IPS-18a (cell line): ENCODE measurements at regions not wholly inside any gene's neighbourhood (a gene's known extent, or its start where the extent isn't known, plus 50 kb on each side); places are given as distances from the start of the nearest gene placed in this dataset.
"Not testable (repeated sequence)": the region's sequence is repeated elsewhere in the genome, so short reads cannot be mapped to it uniquely, and the experiment has no call there.

Experiments used
- H3K27ac ChIP-seq: one replicate; pipeline ENCODE4 v1.5.1; 2013; ENCODE audit warnings: low read length
- H3K27me3 ChIP-seq: one replicate; pipeline ENCODE4 v1.6.1; 2013; ENCODE audit warnings: mild to moderate bottlenecking, low read length; ENCODE audit not compliant: control insufficient read depth, insufficient read depth
- H3K36me3 ChIP-seq: one replicate; pipeline ENCODE4 v1.6.1; 2013; ENCODE audit warnings: low read depth, low read length; ENCODE audit not compliant: control insufficient read depth
- H3K4me1 ChIP-seq: one replicate; pipeline ENCODE4 v1.6.1; 2013; ENCODE audit warnings: low read depth, low read length; ENCODE audit not compliant: control insufficient read depth
- H3K4me3 ChIP-seq: one replicate; pipeline ENCODE4 v1.5.1; 2013; ENCODE audit warnings: low read length
- H3K9ac ChIP-seq: one replicate; pipeline ENCODE4 v1.6.1; 2013; ENCODE audit warnings: mild to moderate bottlenecking, low read length, moderate library complexity
- H3K9me3 ChIP-seq: one replicate; pipeline ENCODE4 v1.6.1; 2013; ENCODE audit warnings: low read depth, low read length; ENCODE audit not compliant: control insufficient read depth

GRCh38 chr11:67745181-67745726 is 70.8 kb upstream of the ALDH3B2 start:
- Histone ChIP-seq H3K9me3 (no peaks in the 10 kb centered on the region), H3K4me1 (no peaks in the 10 kb centered on the region), H3K4me3 (no peak overlapping the region), H3K9ac (no peak overlapping the region), H3K27ac (no peak overlapping the region), H3K27me3 (no peaks in the 10 kb centered on the region), H3K36me3 (no peaks in the 10 kb centered on the region)

- H3K36me3 ChIP-seq, H3K27ac ChIP-seq: not testable (repeated sequence)
These were observed 69.8 kb upstream of the ALDH3B2 start for GRCh38 chr11:67744231-67744630.

GRCh38 chr11:67738231-67738630 is 63.8 kb upstream of the ALDH3B2 start:
- not testable (repeated sequence) for H3K9ac ChIP-seq, H3K4me1 ChIP-seq, H3K9me3 ChIP-seq, H3K36me3 ChIP-seq, H3K27ac ChIP-seq, H3K4me3 ChIP-seq, H3K27me3 ChIP-seq

More at GRCh38 chr11:67744231-67744630, 69.8 kb upstream of the ALDH3B2 start:
- not testable (repeated sequence) for H3K4me3 ChIP-seq, H3K4me1 ChIP-seq, H3K9me3 ChIP-seq, H3K9ac ChIP-seq, H3K27me3 ChIP-seq

GRCh38 chr11:67737562-67738080 is 63.2 kb upstream of the ALDH3B2 start:
- not testable (repeated sequence) for H3K9me3 ChIP-seq, H3K4me1 ChIP-seq, H3K36me3 ChIP-seq, H3K27me3 ChIP-seq, H3K4me3 ChIP-seq, H3K9ac ChIP-seq, H3K27ac ChIP-seq

- Histone ChIP-seq H3K9ac (no peak overlapping the region), H3K4me1 (no peaks in the 10 kb centered on the region), H3K9me3 (no peaks in the 10 kb centered on the region), H3K36me3 (no peaks in the 10 kb centered on the region), H3K27ac (no peak overlapping the region), H3K4me3 (no peak overlapping the region), H3K27me3 (no peaks in the 10 kb centered on the region)
These were observed 57.8 kb upstream of the ALDH3B2 start for GRCh38 chr11:67732045-67732787.

- Histone ChIP-seq H3K4me3 (no peak overlapping the region), H3K27ac (no peak overlapping the region), H3K27me3 (no peaks in the 10 kb centered on the region), H3K4me1 (no peaks in the 10 kb centered on the region), H3K9ac (no peak overlapping the region), H3K36me3 (no peaks in the 10 kb centered on the region), H3K9me3 (no peaks in the 10 kb centered on the region)
These were observed 57.2 kb upstream of the ALDH3B2 start for GRCh38 chr11:67731583-67731982.

GRCh38 chr11:67728163-67728571 is 53.7 kb upstream of the ALDH3B2 start:
- not testable (repeated sequence) for H3K9ac ChIP-seq, H3K27me3 ChIP-seq, H3K4me1 ChIP-seq, H3K9me3 ChIP-seq, H3K27ac ChIP-seq, H3K36me3 ChIP-seq, H3K4me3 ChIP-seq

GRCh38 chr11:67727066-67728040 is 52.9 kb upstream of the ALDH3B2 start:
- not testable (repeated sequence) for H3K9ac ChIP-seq, H3K27me3 ChIP-seq, H3K27ac ChIP-seq, H3K4me1 ChIP-seq, H3K36me3 ChIP-seq, H3K4me3 ChIP-seq, H3K9me3 ChIP-seq
